ENCODE measurements at regions not wholly inside any gene's neighbourhood (a gene's known extent, or its start where the extent isn't known, plus 50 kb on each side); places are given as distances from the start of the nearest gene placed in this dataset.

GRCh38 chr1:79959635-79960034 is 953.1 kb upstream of the ADGRL4 start:
- H3K36me3 ChIP-seq (ENCODE audit: low read depth): no peaks in the 10 kb centered on the region
- no peak overlapping the region for H3K27ac ChIP-seq
- no peak for TF ChIP-seq EZH2 (IDR thresholded peaks at IDR 0.05; ENCODE audit: insufficient read depth, poor library complexity, severe bottlenecking)
- no peak for TF ChIP-seq EZH2phosphoT487 (IDR thresholded peaks at IDR 0.05; ENCODE audit: insufficient read depth, low read depth)
- H3K27me3 ChIP-seq (replicated peaks; ENCODE audit: insufficient read depth): no peaks in the 10 kb centered on the region
- WGBS, 2 experiments (ENCODE audit: low coverage in 1 of 2, low lambda C conversion rate in 2 of 2, missing lambda C conversion rate in 2 of 2): 10 to 33% methylated on average over 1 of the region's 1 CpG
- no peaks in the 10 kb centered on the region for H3F3A ChIP-seq (ENCODE audit: insufficient read depth)
- H3K9ac ChIP-seq: no peak overlapping the region
- H2AFZ ChIP-seq: no peak overlapping the region
- H3K9me2 ChIP-seq (ENCODE audit: insufficient read depth): no peaks in the 10 kb centered on the region
- no peak for DNase-seq
- H4K20me1 ChIP-seq (ENCODE audit: insufficient read depth): no peaks in the 10 kb centered on the region
- no peak overlapping the region for H3K4me3 ChIP-seq
- H3K4me2 ChIP-seq (ENCODE audit: unreplicated experiment): no peak overlapping the region
- H3K79me2 ChIP-seq (ENCODE audit: insufficient read depth): no peaks in the 10 kb centered on the region
- in situ Hi-C loops (cut with MboI): no loop called here
- no peaks in the 10 kb centered on the region for H3K4me1 ChIP-seq (ENCODE audit: insufficient read depth)
- H3K9me3 ChIP-seq (ENCODE audit: low read depth): no peaks in the 10 kb centered on the region

GRCh38 chr1:79955966-79956365 is 949.4 kb upstream of the ADGRL4 start:
- Histone ChIP-seq H3K36me3 (ENCODE audit: low read depth) (no peaks in the 10 kb centered on the region), H3K9me3 (ENCODE audit: low read depth) (no peaks in the 10 kb centered on the region), H3K9ac (no peak overlapping the region), H3K27ac (no peak overlapping the region), H3K9me2 (ENCODE audit: insufficient read depth) (no peaks in the 10 kb centered on the region), H2AFZ (no peak overlapping the region), H3K4me1 (ENCODE audit: insufficient read depth) (no peaks in the 10 kb centered on the region), H3K4me3 (no peak overlapping the region), H3F3A (ENCODE audit: insufficient read depth) (no peaks in the 10 kb centered on the region), H3K4me2 (ENCODE audit: unreplicated experiment) (no peak overlapping the region), H4K20me1 (ENCODE audit: insufficient read depth) (no peaks in the 10 kb centered on the region; the same call in 1 of the 2 replicates), H3K27me3 (replicated peaks; ENCODE audit: insufficient read depth) (no peaks in the 10 kb centered on the region), H3K79me2 (ENCODE audit: insufficient read depth) (no peaks in the 10 kb centered on the region)
- 10 to 21% methylated on average over 1 of the region's 1 CpG for WGBS, 2 experiments (ENCODE audit: low coverage in 1 of 2, low lambda C conversion rate in 2 of 2, missing lambda C conversion rate in 2 of 2)
- in situ Hi-C loops (cut with MboI): no loop called here
- TF ChIP-seq EZH2 (IDR thresholded peaks at IDR 0.05; ENCODE audit: insufficient read depth, poor library complexity, severe bottlenecking): no peak
- TF ChIP-seq EZH2phosphoT487 (IDR thresholded peaks at IDR 0.05; ENCODE audit: insufficient read depth, low read depth): no peak
- no peak for DNase-seq

GRCh38 chr1:79950511-79950910 is 944.0 kb upstream of the ADGRL4 start:
- Histone ChIP-seq H3K27ac (no peak overlapping the region), H3F3A (ENCODE audit: insufficient read depth) (no peaks in the 10 kb centered on the region), H3K9ac (no peak overlapping the region), H3K36me3 (ENCODE audit: low read depth) (no peaks in the 10 kb centered on the region), H3K27me3 (replicated peaks; ENCODE audit: insufficient read depth) (no peaks in the 10 kb centered on the region), H2AFZ (no peak overlapping the region), H3K4me3 (no peak overlapping the region), H3K4me2 (ENCODE audit: unreplicated experiment) (no peak overlapping the region), H4K20me1 (ENCODE audit: insufficient read depth) (no peaks in the 10 kb centered on the region; the same call in 1 of the 2 replicates), H3K9me2 (ENCODE audit: insufficient read depth) (no peaks in the 10 kb centered on the region), H3K9me3 (ENCODE audit: low read depth) (no peaks in the 10 kb centered on the region), H3K4me1 (ENCODE audit: insufficient read depth) (no peaks in the 10 kb centered on the region), H3K79me2 (ENCODE audit: insufficient read depth) (no peaks in the 10 kb centered on the region)
- no peak for DNase-seq
- WGBS, 2 experiments (ENCODE audit: low coverage in 1 of 2, low lambda C conversion rate in 2 of 2, missing lambda C conversion rate in 2 of 2): 59 to 60% methylated on average over 3 of the region's 3 CpGs
- TF ChIP-seq EZH2 (IDR thresholded peaks at IDR 0.05; ENCODE audit: insufficient read depth, poor library complexity, severe bottlenecking): no peak
- TF ChIP-seq EZH2phosphoT487 (IDR thresholded peaks at IDR 0.05; ENCODE audit: insufficient read depth, low read depth): no peak
- in situ Hi-C loops (cut with MboI): no loop called here

- Histone ChIP-seq H3K27ac (no peak overlapping the region), H4K20me1 (ENCODE audit: insufficient read depth) (no peaks in the 10 kb centered on the region), H3K9me3 (ENCODE audit: low read depth) (no peaks in the 10 kb centered on the region), H3K27me3 (replicated peaks; ENCODE audit: insufficient read depth) (no peaks in the 10 kb centered on the region), H3F3A (ENCODE audit: insufficient read depth) (no peaks in the 10 kb centered on the region), H2AFZ (no peak overlapping the region), H3K4me2 (ENCODE audit: unreplicated experiment) (no peak overlapping the region), H3K79me2 (ENCODE audit: insufficient read depth) (no peaks in the 10 kb centered on the region), H3K4me1 (ENCODE audit: insufficient read depth) (no peaks in the 10 kb centered on the region), H3K9me2 (ENCODE audit: insufficient read depth) (no peaks in the 10 kb centered on the region), H3K36me3 (ENCODE audit: low read depth) (no peaks in the 10 kb centered on the region), H3K4me3 (no peak overlapping the region), H3K9ac (no peak overlapping the region)
- in situ Hi-C loops (cut with MboI): no loop called here
- peak; percentile 18 for DNase-seq
- no peak for TF ChIP-seq EZH2 (IDR thresholded peaks at IDR 0.05; ENCODE audit: insufficient read depth, poor library complexity, severe bottlenecking)
- TF ChIP-seq EZH2phosphoT487 (IDR thresholded peaks at IDR 0.05; ENCODE audit: insufficient read depth, low read depth): no peak
Measured at GRCh38 chr1:79945391-79945790, 938.9 kb upstream of the ADGRL4 start.

- Histone ChIP-seq H3K79me2 (ENCODE audit: insufficient read depth) (no peaks in the 10 kb centered on the region), H3K9me3 (ENCODE audit: low read depth) (no peaks in the 10 kb centered on the region), H3K4me2 (ENCODE audit: unreplicated experiment) (no peak overlapping the region), H3K9me2 (ENCODE audit: insufficient read depth) (no peaks in the 10 kb centered on the region), H3K36me3 (ENCODE audit: low read depth) (no peaks in the 10 kb centered on the region), H3K27me3 (replicated peaks; ENCODE audit: insufficient read depth) (no peaks in the 10 kb centered on the region), H3K27ac (no peak overlapping the region), H2AFZ (no peak overlapping the region), H4K20me1 (ENCODE audit: insufficient read depth) (no peaks in the 10 kb centered on the region), H3F3A (ENCODE audit: insufficient read depth) (no peaks in the 10 kb centered on the region), H3K4me1 (ENCODE audit: insufficient read depth) (no peaks in the 10 kb centered on the region), H3K4me3 (no peak overlapping the region), H3K9ac (no peak overlapping the region)
- peak; percentile 5 for DNase-seq
- WGBS, 2 experiments (ENCODE audit: low coverage in 1 of 2, low lambda C conversion rate in 2 of 2, missing lambda C conversion rate in 2 of 2): 59 to 66% methylated on average over 2 of the region's 2 CpGs
- in situ Hi-C loops (cut with MboI): no loop called here
- no peak for TF ChIP-seq EZH2 (IDR thresholded peaks at IDR 0.05; ENCODE audit: insufficient read depth, poor library complexity, severe bottlenecking)
- TF ChIP-seq EZH2phosphoT487 (IDR thresholded peaks at IDR 0.05; ENCODE audit: insufficient read depth, low read depth): no peak
Measured at GRCh38 chr1:79929356-79929755, 922.8 kb upstream of the ADGRL4 start.

Measured in GM23248 (cell line).